ENCODE measurements at regions not wholly inside any gene's neighbourhood (a gene's known extent, or its start where the extent isn't known, plus 50 kb on each side); places are given as distances from the start of the nearest gene placed in this dataset.
A peak's percentile ranks its signal among the peaks of the same experiment; 100 is the strongest.

DNA sequence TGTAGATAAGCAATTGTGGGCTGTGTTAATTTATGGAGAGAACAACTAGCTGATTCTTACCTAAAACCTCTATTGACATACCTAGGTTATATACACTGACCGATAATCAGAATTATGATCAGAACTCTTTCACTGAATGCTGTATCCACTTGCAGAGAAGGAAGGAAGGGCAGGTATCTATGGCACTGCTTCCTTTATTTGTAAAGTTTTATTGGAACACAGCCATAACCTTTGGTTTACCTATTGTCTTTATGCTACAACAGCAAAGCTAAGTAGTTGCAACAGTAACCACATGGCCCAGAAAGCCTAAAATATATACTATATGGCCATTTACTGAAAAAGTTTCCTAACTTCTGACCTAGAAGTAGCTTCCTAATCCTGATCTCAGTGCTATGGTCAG, 358.9 kb upstream of the ARID1B start:
- TF ChIP-seq, protein P1, sequence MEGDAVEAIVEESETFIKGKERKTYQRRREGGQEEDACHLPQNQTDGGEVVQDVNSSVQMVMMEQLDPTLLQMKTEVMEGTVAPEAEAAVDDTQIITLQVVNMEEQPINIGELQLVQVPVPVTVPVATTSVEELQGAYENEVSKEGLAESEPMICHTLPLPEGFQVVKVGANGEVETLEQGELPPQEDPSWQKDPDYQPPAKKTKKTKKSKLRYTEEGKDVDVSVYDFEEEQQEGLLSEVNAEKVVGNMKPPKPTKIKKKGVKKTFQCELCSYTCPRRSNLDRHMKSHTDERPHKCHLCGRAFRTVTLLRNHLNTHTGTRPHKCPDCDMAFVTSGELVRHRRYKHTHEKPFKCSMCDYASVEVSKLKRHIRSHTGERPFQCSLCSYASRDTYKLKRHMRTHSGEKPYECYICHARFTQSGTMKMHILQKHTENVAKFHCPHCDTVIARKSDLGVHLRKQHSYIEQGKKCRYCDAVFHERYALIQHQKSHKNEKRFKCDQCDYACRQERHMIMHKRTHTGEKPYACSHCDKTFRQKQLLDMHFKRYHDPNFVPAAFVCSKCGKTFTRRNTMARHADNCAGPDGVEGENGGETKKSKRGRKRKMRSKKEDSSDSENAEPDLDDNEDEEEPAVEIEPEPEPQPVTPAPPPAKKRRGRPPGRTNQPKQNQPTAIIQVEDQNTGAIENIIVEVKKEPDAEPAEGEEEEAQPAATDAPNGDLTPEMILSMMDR (IDR thresholded peaks at IDR 0.05): no peak
- intact Hi-C loops (cut with DNase I): no loop called here
- no peak for DNase-seq
- no peak overlapping the region for H3K4me3 ChIP-seq
- H3K9me3 ChIP-seq: peaks cover 0 to 21% (median 4%) of the 10 kb centered on the region in 12 donors
- 80 to 90% (median 86%) methylated on average over 1 of the region's 1 CpG for WGBS, 4 donors
- peaks cover 0 to 6% (median 0%) of the 10 kb centered on the region in 12 donors for H3K4me1 ChIP-seq
- no peaks in the 10 kb centered on the region for H3K36me3 ChIP-seq
- no peak overlapping the region for H3K27ac ChIP-seq
- no peaks in the 10 kb centered on the region for H3K27me3 ChIP-seq
- no peak for ATAC-seq

DNA sequence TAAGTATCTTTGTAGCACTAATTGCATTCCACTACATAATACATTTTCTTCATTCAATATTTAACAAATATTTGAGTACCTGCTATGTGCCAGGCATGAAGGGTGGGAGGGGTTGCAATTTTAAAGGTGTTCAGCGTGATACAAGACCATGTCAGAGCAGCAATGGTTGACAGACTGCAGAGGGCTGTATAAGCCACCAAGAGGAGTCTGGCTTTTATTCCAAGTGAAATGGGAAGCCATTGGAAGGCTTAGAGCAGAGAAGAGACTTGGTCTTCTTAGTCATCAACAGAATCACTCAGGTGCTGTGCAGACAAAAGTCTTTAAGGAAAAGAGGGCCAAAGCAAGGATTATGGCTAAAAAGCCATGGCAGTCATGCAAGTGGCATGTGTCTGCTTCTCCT, 360.8 kb upstream of the ARID1B start:
- Histone ChIP-seq H3K27ac (no peak overlapping the region), H3K4me1 (peaks cover 0 to 6% (median 0%) of the 10 kb centered on the region in 12 donors), H3K4me3 (no peak overlapping the region), H3K27me3 (no peaks in the 10 kb centered on the region), H3K9me3 (peaks cover 0 to 9% (median 0%) of the 10 kb centered on the region in 12 donors), H3K36me3 (no peaks in the 10 kb centered on the region)
- WGBS, 4 donors: 85 to 95% (median 89%) methylated on average over 1 of the region's 1 CpG
- no peak for ATAC-seq
- TF ChIP-seq POLR2A (IDR thresholded peaks at IDR 0.05): no peak
- TF ChIP-seq, protein P1 (IDR thresholded peaks at IDR 0.05): peak in 1 of 12 donors; percentile 16
- no peak for DNase-seq
- intact Hi-C loops (cut with DNase I): no loop called here

DNA sequence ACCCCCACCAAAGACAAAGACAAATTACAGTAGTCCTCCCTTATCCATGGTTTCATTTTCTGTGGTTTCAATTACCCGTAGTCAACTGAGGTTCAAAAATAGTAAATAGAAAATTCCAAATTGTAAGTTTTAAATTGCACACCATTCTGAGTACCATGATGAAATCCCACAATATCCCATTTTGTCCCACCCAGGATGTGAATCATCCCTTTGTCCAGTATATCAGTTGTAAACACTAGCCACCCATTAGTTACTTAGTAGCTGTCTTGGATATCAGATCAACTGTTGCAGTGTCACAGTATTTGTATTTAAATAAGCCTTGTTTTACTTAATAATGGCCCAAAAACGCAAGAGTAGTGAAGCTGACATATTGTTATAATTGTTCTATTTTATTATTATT, 364.0 kb upstream of the ARID1B start:
- intact Hi-C loops (cut with DNase I): no loop called here
- WGBS, 4 donors: 75 to 84% (median 81%) methylated on average over 2 of the region's 2 CpGs
- H3K36me3 ChIP-seq: no peaks in the 10 kb centered on the region
- TF ChIP-seq, protein P1 (IDR thresholded peaks at IDR 0.05): no peak
- TF ChIP-seq POLR2A (IDR thresholded peaks at IDR 0.05): no peak
- H3K27ac ChIP-seq: no peak overlapping the region
- DNase-seq: no peak
- H3K4me1 ChIP-seq: no peaks in the 10 kb centered on the region
- no peak for ATAC-seq
- peaks cover 0 to 7% (median 0%) of the 10 kb centered on the region in 12 donors for H3K9me3 ChIP-seq
- no peaks in the 10 kb centered on the region for H3K27me3 ChIP-seq
- no peak overlapping the region for H3K4me3 ChIP-seq

DNA sequence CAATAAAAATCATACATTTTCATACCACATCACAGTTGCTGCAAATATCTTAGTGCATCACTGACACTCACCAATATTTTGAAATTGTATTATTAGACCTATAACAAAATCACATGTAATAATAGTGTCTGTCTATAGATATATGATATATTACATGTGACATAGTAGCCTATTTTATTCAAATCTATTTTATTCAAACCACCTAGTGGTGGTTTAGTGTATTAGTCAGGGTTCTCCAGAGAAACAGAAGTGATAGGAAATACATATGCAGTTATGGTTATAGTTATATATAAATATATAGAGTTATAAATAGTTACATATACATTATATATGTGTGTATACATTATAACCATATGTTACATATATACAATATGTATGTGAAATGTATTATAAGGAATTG, 366.5 kb upstream of the ARID1B start:
- Histone ChIP-seq H3K4me3 (no peak overlapping the region), H3K36me3 (no peaks in the 10 kb centered on the region), H3K9me3 (peaks cover 0 to 7% (median 0%) of the 10 kb centered on the region in 12 donors), H3K27me3 (no peaks in the 10 kb centered on the region), H3K27ac (no peak overlapping the region), H3K4me1 (no peaks in the 10 kb centered on the region)
- intact Hi-C loops (cut with DNase I): no loop called here
- no peak for TF ChIP-seq POLR2A (IDR thresholded peaks at IDR 0.05)
- TF ChIP-seq, protein P1 (IDR thresholded peaks at IDR 0.05): peak in 5 of 12 donors; percentile 10 to 40 (median 16)
- DNase-seq: no peak
- no peak for ATAC-seq
